DMS79 (cell line): ENCODE measurements at regions not wholly inside any gene's neighbourhood (a gene's known extent, or its start where the extent isn't known, plus 50 kb on each side); places are given as distances from the start of the nearest gene placed in this dataset.
"Not testable (repeated sequence)": the region's sequence is repeated elsewhere in the genome, so short reads cannot be mapped to it uniquely, and the experiment has no call there.

Experiments
- DNase-seq: peaks from one replicate; lab custom pipeline; 2025; lab: John Stamatoyannopoulos, UW

DNA sequence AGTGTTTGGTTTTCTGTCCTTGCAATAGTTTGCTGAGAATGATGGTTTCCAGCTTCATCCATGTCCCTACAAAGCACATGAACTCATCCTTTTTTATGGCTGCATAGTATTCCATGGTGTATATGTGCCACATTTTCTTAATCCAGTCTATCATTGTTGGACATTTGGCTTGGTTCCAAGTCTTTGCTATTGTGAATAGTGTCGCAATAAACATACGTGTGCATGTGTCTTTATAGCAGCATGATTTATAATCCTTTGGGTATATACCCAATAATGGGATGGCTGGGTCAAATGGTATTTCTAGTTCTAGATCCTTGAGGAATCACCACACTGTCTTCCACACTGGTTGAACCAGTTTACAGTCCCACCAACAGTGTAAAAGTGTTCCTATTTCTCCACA, 269.8 kb upstream of the DCN start:
- DNase-seq: not testable (repeated sequence)

DNA sequence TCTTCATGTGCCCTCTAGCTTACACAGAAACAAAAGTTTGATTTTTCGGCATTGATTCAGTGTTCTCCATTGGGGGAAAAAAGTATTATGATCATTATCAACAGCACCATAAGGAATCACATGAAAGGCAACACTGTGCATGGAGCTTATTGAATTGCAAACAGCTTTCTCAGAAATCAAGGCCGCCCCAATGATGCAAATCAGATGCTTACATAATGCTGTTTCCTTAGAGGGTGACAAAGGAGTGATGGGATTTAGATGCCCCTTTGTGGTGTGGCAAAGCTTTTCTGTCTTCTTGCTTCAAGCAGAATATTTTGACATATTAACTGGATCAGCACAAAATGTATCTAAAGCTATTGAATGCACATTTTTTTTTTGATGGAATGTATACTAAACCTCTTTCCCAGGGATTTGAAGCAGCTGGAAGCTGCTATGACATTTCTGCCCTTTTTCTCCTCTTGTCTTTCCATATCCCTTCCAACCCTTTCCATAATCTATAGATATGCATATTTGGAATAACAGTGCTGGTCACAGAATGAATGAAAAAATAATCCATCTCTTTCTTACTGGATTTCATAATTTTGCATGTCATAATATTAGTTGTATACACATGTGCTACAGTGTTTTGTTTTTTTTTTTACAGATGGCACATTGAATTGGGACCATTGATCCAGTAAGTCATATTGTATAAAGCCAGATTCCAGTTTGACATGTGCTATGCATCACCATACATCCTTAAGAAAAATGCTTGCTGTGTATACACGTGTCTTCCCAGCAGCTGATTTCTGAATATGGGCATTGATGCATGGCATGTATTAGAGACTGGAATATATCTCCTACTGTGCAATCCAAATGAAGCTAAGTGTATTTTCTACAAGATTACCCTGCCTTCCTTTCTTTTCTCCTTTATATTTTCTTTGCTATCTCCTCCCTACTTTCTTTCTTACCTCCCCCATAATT, 259.7 kb upstream of the DCN start:
- DNase-seq: no peak

DNA sequence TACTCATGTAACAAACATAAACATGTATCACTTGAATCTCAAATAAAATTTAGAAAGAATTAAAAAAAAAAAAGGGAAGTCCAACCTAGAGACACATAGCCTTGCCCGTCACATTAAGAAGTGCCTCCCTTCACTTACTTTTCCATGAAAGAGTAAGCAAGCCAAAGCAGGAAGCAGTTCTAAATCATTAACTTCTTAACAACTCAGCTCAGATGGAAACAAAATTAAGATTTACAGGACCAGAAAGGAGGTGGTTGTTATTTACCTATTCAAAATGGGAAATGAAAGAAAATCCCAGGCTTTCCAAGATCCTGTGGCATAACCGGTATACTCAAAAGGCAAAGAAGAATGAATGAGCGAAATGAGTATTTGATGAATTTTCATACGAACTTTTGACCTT, 258.6 kb upstream of the DCN start:
- DNase-seq: no peak

DNA sequence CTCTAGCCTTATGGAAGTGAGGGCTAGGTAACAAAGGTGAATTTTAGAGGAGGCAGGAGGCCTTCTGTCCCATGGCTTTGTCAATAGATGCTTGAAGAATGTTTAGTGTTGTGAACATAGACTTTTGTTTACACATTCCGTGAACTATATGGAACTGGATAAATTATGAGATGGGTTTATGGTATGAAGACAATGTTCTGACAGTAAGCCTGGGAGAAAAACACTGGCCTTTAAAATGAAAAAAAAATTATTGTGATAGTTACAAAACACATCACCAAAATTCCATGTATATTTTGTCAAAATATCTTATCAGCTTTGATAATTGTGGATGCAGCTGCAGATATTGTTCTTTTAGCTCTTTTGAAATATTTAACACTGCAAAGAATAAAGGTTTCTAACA, 251.5 kb upstream of the DCN start:
- DNase-seq: no peak

DNA sequence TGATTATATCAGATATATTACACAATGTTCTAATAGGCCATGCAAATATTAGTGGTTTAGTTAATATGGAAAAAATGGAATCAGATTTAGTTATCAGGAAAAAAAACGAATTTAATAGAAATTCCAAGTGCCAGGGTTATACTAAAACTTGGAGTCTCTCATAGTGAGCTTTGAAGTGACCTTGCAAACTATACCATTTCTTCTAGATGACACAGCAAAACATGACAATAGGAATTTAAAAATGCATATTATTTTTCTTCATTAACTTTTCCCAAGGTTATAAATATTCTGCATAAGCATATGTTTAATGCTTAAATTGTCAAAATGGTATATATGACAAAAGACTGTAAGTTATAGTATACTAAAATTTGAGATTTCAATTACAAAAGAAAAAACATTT, 250.1 kb upstream of the DCN start:
- no peak for DNase-seq

DNA sequence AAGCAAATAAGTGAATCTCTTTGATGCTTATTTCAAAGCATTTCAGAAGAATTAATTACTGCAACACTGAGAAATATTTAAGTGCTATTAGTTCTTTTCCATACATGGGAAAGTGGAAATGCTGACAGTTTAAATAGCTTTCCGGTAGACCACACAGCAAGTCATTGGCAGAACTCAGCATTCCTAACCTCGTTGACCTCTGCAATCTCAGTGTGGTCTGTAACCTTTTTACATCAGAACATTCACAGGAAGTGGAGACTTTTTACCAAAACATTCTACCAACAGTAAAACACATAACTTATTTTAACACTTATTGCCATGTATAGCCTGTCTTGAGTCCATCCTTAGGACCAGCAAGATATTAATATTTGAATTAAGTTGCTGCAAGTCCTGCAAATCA, 249.5 kb upstream of the DCN start:
- no peak for DNase-seq

DNA sequence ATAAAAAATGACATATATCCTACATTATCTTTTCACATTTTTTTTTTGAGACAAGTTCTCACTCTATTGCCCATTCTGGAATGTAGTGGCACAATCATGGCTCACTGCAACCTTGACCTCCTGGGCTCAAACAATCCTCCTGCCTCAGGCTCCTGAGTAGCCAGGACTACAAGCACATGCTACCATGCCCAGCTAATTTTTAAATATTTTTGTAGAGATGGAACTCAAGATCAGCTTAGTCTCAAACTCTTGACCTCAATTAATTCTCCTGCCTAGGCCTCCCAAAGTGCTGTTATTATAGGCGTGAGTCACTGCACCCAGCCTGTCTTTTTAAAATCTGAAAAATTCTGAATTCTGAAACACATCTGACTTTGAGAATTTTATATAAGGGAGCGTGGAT, 241.9 kb upstream of the DCN start:
- no peak for DNase-seq

DNA sequence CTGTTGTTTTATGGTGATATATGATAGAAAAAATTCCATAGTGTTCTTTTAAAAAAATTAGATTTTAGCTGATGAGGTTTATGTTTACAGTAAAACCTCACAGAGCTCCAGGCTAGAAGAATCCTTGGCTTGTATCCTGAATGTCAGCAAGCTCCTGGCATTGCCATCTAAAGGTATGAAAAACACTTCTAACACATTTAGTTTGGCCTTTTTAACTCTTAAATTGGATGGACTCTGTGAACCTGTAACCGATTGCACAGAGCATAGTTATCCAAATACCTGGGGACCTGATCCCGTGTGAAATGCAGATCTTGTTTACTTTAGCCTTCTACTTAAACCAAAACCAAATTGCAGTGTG, 241.1 kb upstream of the DCN start:
- no peak for DNase-seq

DNA sequence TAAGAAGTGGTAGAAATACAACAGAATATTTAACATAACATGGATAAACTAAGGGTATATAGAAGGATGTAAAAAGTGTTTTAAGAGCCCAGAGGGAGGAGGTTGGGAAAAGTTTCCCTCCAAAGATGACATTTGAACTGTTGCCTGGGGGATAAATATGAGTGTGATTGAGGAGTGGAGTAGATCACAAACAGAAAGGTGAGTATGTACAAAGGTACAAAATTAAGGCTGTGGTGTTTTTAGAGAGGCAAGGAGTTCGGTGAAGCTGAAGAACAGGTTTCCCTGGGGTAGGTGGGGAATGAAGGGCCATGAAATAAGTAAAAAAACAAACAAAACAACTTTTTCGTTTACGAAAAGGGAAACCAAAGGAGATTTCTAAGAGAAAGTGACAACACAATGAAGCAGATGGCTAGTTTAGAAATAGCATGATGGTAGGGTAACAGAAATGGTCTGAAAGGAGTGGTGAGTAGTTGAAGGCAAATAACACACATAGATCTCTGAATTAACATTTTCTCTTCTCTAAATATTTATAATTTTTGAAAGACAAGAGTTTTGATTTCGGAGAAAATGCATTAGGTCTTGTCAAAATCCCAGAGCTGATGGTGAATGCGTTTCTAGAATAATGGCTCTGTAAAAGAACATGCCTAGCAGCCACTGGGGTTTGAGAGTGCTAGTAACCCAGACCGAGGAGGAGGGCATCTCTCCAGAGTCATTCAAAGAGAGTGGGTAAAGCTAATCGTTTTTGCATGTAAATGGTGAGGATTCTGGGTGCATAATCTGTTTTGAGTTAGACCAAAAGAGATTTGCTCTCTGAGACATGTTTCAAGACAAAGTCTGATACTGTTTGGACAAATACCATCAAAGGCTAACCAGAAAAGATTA, 240.4 kb upstream of the DCN start:
- no peak for DNase-seq

DNA sequence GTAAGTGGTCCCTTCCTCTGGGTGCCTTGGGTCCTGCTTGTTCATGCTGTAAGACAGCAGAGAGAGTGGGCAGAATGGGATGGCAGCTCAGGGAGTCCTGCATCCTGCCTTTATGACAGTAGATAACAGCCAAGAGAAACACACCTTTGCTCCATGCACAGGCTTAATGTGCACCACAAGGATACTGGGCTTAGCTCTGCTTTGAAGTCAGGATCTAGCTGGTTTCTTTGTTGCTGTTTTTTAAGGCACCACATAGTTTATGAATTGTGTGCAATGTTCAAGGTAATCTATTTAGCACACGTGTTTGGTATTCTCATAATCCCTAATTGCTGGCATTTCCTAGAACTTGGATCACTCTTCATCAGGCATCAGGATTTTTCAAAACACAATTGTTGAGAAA, 239.5 kb upstream of the DCN start:
- DNase-seq: no peak

DNA sequence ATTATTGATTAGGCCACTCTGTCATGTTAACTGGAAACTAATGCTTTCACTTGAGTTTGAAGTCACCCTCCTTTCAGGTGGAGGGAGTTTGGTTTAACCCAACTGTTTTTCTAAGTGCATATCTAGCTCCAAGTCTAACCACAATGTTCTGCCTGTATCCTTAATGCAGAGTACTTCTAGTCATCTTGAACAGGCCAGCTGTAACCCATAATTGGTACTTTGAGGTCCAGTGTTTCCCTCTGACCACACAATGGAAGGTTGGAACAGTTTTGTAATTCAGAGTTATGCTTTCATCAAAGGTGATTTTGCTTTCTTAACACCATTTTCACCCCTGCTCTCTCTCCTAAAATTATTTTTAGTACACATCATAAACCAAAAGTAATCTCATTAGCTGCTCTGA, 237.2 kb upstream of the DCN start:
- peak; percentile 45 for DNase-seq

DNA sequence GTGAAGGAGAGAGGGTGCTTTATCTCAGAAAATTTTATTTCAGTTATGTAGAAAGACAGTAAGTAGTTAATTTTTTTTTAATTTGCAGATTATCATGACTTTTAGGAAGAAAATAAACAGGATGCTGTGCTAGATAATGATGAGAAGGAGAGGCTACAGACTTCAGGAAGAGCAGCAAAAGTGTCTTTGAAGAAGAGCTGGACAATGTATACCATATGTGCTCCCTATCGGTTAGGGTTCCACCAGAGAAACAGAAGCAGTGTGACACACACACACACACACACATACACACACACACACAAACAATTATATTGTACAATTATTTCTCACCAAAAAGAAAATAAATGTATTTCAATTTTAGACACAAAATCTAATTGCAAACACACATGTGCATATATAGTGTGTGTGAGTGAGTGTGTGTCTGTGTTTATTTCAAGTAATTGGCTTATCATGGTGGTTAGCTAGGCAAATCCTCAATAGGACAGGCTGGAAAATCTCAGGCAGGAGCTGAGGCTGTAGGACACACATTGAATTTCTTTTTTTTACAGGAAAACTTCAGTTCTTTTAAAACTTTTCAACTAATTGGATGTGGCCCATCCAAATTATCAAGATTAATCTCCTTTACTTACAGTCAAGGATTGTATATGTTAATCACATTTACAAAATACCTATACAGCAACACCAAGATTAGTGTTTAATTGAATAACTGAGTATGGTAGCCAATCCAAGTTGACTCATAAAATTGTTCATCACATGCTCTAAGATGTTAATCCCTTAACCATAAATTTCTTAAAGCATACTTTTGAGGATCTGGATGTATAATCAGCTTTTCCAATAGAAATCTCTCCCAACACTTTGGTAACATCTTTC, 235.8 kb upstream of the DCN start:
- no peak for DNase-seq

DNA sequence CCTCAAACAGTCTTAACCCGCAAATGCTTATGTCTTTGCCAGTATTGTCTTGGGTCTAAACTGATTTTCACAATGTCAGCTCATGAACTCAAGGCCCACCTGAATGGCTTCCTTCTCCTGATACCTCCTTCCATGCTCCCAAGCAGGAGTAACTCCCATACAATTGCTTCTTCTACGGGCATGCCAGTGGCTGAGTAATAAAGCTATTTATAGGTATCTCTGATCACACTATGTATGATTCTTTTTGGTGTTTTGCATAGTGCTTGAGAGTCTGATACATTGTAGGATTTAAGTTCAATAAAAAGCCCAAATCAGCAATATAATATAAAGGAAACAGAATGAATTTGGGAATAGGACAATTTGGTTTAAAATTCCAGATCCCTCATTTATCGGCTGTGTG, 235.0 kb upstream of the DCN start:
- no peak for DNase-seq

DNA sequence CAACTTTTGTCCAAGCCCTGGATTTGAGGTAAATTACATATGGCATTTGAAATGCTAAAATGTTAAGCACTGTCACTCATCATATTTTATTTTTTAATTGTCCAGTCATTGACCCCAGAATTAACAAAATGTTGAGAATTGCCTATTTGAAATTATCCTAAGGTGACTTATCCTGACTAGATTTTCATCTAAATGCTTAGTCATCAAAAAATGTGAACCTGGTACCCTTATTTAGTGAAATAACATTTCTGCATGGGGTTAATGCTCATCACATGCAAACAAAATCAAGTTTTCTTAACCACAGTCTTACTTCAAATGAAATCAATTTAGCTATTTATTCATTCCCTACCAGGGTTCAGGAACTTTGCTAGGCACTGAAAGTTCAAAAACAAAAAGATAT, 232.0 kb upstream of the DCN start:
- DNase-seq: no peak

DNA sequence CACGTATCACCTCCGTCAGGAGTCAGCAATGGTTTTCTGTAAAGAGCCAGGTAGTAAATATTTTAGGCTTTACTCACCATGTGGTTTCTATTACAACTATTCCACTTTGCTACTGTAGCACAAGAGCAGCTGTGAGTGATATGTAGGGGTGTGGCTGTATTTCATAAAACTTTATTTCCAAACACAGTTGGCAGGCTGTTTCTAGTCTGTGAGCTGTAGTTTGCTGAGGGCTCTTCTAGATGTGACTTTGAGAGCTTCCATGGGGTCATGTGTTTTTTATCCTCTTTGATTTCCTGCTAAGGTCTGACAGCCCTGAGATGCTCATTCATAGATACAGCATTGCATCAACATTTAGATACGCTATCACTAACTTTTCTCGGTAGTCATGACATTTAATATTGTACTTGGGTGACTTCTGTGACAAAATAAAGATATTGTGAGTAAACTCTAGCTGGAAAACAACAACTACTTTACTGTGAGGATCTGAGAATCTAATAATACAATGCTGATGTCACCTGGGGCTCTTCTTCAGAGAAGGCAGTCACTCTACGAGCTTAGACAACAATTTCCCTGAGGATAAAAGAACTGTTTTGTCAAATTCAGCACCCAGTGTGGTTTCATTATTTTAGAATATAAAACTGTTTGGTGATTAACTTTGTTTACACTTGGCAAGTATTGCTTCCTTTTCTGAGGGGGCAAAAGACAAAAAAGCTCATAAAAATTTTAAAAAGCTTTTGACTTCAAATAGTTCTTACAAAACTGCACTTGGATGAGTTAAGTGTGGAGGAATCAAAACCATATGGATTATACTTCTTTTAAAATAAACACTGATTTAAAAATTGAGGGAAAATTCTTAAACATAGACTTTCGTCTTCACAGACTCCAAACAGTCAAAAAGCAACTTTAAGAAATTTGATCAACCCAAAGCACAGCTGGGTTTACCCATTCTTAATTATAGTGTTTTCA, 231.2 kb upstream of the DCN start:
- no peak for DNase-seq

DNA sequence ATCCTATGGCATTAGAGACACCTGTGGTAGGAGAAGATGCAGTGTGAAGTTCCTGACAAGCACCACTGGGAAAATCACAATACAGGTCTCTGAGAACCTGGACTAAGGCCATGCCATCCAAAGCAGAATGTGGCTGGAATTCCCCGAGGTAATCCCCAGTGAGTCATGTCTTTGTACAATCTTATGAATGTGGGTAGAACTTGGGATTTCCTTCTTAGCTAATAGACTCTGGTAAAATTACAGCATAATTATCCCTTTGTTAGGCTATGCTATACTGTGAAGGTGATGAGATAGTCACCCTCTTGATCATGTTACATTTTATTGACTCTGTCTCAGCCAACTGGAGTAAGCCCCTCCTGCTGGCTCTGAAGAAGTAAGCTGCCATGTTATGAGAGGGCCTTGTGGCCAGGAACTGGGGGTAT, 224.3 kb upstream of the DCN start:
- no peak for DNase-seq

DNA sequence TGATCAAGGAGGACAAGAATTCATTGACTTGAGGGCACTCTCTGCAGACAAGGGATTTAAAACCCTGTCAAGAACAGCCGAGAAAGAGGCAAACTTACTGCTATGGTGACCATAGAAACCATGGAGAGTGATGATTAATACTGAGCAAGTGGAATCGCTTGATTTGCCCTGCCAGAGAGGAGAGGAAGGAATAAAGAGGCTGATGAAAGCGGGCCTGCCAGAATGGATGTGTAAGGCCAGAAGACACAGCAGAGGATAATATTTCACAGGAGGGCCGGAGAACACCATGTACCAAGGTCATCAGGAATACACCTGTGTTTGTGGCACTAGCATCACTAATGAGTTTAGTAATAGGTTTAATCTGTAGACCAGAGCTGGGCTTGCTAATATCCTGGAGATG, 221.8 kb upstream of the DCN start:
- peak; percentile 69 for DNase-seq

DNA sequence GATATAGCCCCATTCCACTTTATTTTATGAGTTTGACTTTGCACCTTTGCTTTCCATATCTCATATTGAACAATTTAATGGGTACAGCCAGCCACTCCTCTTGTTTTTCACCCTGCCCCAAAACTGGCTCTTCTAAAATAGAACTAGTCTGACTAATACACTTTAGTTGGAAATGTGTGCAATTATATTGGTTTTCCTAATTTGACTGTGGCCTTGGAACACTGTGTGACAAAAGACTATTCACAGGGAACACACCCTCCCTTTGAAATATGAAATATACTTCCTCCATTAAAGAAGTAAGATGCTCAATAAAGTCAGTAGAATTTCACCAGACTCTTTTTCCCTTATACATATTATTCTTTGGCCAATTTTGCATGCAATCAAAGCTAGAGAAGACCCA, 218.6 kb upstream of the DCN start:
- DNase-seq: no peak

DNA sequence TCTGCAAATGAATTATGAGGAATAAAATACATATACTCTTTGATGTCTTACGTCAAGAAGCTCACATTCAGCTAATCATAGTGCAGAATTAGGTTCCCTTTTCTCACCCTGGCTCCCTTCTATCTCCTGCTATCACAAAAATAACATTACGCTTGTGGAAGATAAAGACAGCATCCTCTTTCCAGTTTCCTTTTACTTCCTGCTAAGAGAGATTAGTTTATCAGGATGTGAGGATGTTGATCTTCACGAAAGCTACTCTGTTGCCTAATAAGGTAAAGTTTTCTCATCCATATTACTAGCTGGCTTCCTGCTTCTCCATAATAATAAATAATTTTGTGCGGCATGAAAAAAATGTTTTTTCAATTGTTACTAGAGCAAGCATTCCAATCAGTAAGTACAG, 217.7 kb upstream of the DCN start:
- DNase-seq: no peak

DNA sequence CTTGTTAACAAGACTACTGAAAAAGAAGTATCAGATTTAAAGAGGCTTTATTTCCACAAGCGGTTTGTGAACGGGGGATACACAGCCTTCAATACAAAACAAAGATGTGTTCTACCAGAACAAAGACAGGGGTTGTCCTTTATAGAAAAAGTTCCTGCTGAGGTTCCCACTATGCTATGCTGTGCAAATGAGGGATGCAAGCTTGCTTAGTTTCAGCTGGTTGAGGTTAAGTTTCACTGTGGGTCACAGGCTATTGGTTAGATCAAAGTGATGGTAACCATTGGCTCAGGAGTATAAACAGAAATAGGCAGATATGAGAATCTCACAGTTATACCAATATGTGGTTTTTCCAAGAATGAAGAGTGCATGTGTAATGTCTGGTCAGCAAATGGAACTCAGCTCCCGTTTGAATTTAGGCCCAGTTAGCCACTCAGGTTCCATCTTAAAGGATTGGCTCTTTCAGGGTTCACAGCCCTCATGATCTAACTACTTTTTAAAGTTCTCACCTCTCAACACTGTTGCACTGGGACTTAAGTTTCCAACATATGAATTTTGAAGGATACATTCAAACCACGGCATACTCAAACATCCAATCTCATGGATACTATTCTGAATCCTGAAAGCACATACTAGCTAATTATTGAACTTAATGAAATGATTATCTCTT, 215.4 kb upstream of the DCN start:
- no peak for DNase-seq

DNA sequence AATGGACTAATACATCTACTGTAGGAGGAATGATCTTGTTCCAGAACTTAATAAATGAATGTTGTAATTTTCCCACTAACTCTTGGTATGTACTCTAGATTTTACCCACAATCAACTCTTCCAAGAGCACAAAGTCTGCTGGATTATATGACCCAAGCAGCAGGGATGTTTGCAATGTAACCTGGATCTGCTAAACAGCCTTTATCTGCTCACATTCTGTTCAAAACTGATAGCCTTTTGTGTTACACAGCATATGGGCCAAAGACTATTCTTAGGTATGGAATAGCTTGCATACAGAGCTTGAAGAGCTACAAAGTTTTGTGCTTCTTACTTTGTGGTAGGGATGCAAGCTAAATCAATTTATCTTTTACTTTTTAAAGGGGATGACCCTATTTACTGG, 213.7 kb upstream of the DCN start:
- no peak for DNase-seq
